T-helper 17 cell (primary cell): ENCODE measurements at regions not wholly inside any gene's neighbourhood (a gene's known extent, or its start where the extent isn't known, plus 50 kb on each side); places are given as distances from the start of the nearest gene placed in this dataset.

Experiments used
- ATAC-seq: fragments of 150-1000 bp; cut with Tn5 transposase; 2 replicates; pipeline ENCODE4 v1.10.0; 2021; ENCODE audit warnings: mild to moderate bottlenecking, moderate library complexity
- DNase-seq, 3 donors: peaks; one replicate each; pipeline versions ENCODE4 v3.0.0 to v3.0.0-alpha.2; 2020 to 2021
- H3K9me3 ChIP-seq: one replicate; pipeline ENCODE4 v1.7.0; 2013; ENCODE audit warnings: low read length, mild to moderate bottlenecking; ENCODE audit not compliant: control insufficient read depth, poor library complexity, severe bottlenecking
- H3K27ac Mint-ChIP-seq: one replicate; pipeline ENCODE4 v1.8.0; 2022; ENCODE audit warnings: mild to moderate bottlenecking, moderate library complexity, mixed read lengths
- H3K27me3 Mint-ChIP-seq: one replicate; pipeline ENCODE4 v1.8.0; 2022; ENCODE audit warnings: mixed read lengths
- H3K36me3 Mint-ChIP-seq: one replicate; pipeline ENCODE4 v1.8.0; 2022; ENCODE audit warnings: low read depth, mixed read lengths
- H3K4me1 Mint-ChIP-seq: one replicate; pipeline ENCODE4 v1.8.0; 2022; ENCODE audit warnings: mild to moderate bottlenecking, mixed read lengths
- H3K4me3 Mint-ChIP-seq: one replicate; pipeline ENCODE4 v1.8.0; 2022; ENCODE audit warnings: mild to moderate bottlenecking, moderate library complexity, mixed read lengths

- no peaks in the 10 kb centered on the region for H3K9me3 ChIP-seq
- Mint-ChIP-seq H3K27me3 (peaks cover 18% of the 10 kb centered on the region), H3K27ac (no peak overlapping the region), H3K36me3 (no peaks in the 10 kb centered on the region), H3K4me3 (no peak overlapping the region), H3K4me1 (no peaks in the 10 kb centered on the region)
- DNase-seq: no peak
- no peak for ATAC-seq
Observed at GRCh38 chr7:132072873-132073272, 503.4 kb downstream of the PLXNA4 start.

- no peak overlapping the region for H3K4me3 Mint-ChIP-seq
- no peaks in the 10 kb centered on the region for H3K9me3 ChIP-seq
- no peaks in the 10 kb centered on the region for H3K36me3 Mint-ChIP-seq
- ATAC-seq (no peak), DNase-seq (no peak)
- no peaks in the 10 kb centered on the region for H3K4me1 Mint-ChIP-seq
- peaks cover 11% of the 10 kb centered on the region for H3K27me3 Mint-ChIP-seq
- H3K27ac Mint-ChIP-seq: no peak overlapping the region
Observed at GRCh38 chr7:132072165-132072564, 504.1 kb downstream of the PLXNA4 start.

GRCh38 chr7:132069306-132069705, 507.0 kb downstream of the PLXNA4 start:
- H3K4me1 Mint-ChIP-seq: no peaks in the 10 kb centered on the region
- no peak overlapping the region for H3K27ac Mint-ChIP-seq
- ATAC-seq (no peak), DNase-seq (no peak)
- H3K36me3 Mint-ChIP-seq: no peaks in the 10 kb centered on the region
- no peaks in the 10 kb centered on the region for H3K9me3 ChIP-seq
- H3K4me3 Mint-ChIP-seq: no peak overlapping the region
- no peaks in the 10 kb centered on the region for H3K27me3 Mint-ChIP-seq

GRCh38 chr7:132066761-132067171, 509.5 kb downstream of the PLXNA4 start:
- no peak for ATAC-seq
- H3K4me1 Mint-ChIP-seq: no peaks in the 10 kb centered on the region
- no peaks in the 10 kb centered on the region for H3K27me3 Mint-ChIP-seq
- H3K36me3 Mint-ChIP-seq: no peaks in the 10 kb centered on the region
- H3K9me3 ChIP-seq: no peaks in the 10 kb centered on the region
- H3K27ac Mint-ChIP-seq: no peak overlapping the region
- no peak for DNase-seq
- no peak overlapping the region for H3K4me3 Mint-ChIP-seq

- no peak for DNase-seq
- H3K36me3 Mint-ChIP-seq: no peaks in the 10 kb centered on the region
- no peak for ATAC-seq
- no peak overlapping the region for H3K27ac Mint-ChIP-seq
- H3K27me3 Mint-ChIP-seq: no peaks in the 10 kb centered on the region
- no peaks in the 10 kb centered on the region for H3K9me3 ChIP-seq
- no peaks in the 10 kb centered on the region for H3K4me1 Mint-ChIP-seq
- no peak overlapping the region for H3K4me3 Mint-ChIP-seq
Observed at GRCh38 chr7:132065989-132066603, 509.7 kb upstream of the PODXL start.

- Mint-ChIP-seq H3K27me3 (no peaks in the 10 kb centered on the region), H3K4me1 (no peaks in the 10 kb centered on the region), H3K27ac (no peak overlapping the region), H3K36me3 (no peaks in the 10 kb centered on the region), H3K4me3 (no peak overlapping the region)
- DNase-seq: no peak
- ATAC-seq: no peak
- H3K9me3 ChIP-seq: no peaks in the 10 kb centered on the region
Observed at GRCh38 chr7:132065193-132065988, 509.0 kb upstream of the PODXL start.

- H3K4me1 Mint-ChIP-seq: no peaks in the 10 kb centered on the region
Observed at GRCh38 chr7:132063800-132064199, 507.4 kb upstream of the PODXL start.

GRCh38 chr7:132061937-132062336, 505.5 kb upstream of the PODXL start:
- ATAC-seq (no peak), DNase-seq (no peak)

More at GRCh38 chr7:132063800-132064199, 507.4 kb upstream of the PODXL start:
- no peaks in the 10 kb centered on the region for H3K27me3 Mint-ChIP-seq
- no peak overlapping the region for H3K4me3 Mint-ChIP-seq
- ATAC-seq: no peak
- H3K9me3 ChIP-seq: no peaks in the 10 kb centered on the region
- no peaks in the 10 kb centered on the region for H3K36me3 Mint-ChIP-seq
- no peak overlapping the region for H3K27ac Mint-ChIP-seq
- no peak for DNase-seq

GRCh38 chr7:132059141-132059540, 502.7 kb upstream of the PODXL start:
- ATAC-seq: no peak

More at GRCh38 chr7:132061937-132062336, 505.5 kb upstream of the PODXL start:
- Mint-ChIP-seq H3K4me3 (no peak overlapping the region), H3K27ac (no peak overlapping the region), H3K36me3 (no peaks in the 10 kb centered on the region), H3K27me3 (no peaks in the 10 kb centered on the region), H3K4me1 (no peaks in the 10 kb centered on the region)
- H3K9me3 ChIP-seq: no peaks in the 10 kb centered on the region

GRCh38 chr7:132055336-132056120, 499.1 kb upstream of the PODXL start:
- ATAC-seq (no peak), DNase-seq (no peak)
- Mint-ChIP-seq H3K4me1 (no peaks in the 10 kb centered on the region), H3K27ac (no peak overlapping the region), H3K36me3 (no peaks in the 10 kb centered on the region), H3K4me3 (no peak overlapping the region), H3K27me3 (peaks cover 17% of the 10 kb centered on the region)
- peaks cover 3% of the 10 kb centered on the region for H3K9me3 ChIP-seq

More at GRCh38 chr7:132059141-132059540, 502.7 kb upstream of the PODXL start:
- H3K27ac Mint-ChIP-seq: no peak overlapping the region
- H3K36me3 Mint-ChIP-seq: no peaks in the 10 kb centered on the region
- peaks cover 3% of the 10 kb centered on the region for H3K9me3 ChIP-seq
- no peak for DNase-seq
- H3K4me3 Mint-ChIP-seq: no peak overlapping the region
- H3K27me3 Mint-ChIP-seq: peaks cover 4% of the 10 kb centered on the region
- no peaks in the 10 kb centered on the region for H3K4me1 Mint-ChIP-seq

- H3K27me3 Mint-ChIP-seq: peaks cover 32% of the 10 kb centered on the region
- peaks cover 3% of the 10 kb centered on the region for H3K9me3 ChIP-seq
- no peak overlapping the region for H3K4me3 Mint-ChIP-seq
- ATAC-seq (no peak), DNase-seq (no peak)
- peaks cover 7% of the 10 kb centered on the region for H3K4me1 Mint-ChIP-seq
- no peak overlapping the region for H3K27ac Mint-ChIP-seq
- H3K36me3 Mint-ChIP-seq: no peaks in the 10 kb centered on the region
Observed at GRCh38 chr7:132053871-132054270, 497.4 kb upstream of the PODXL start.

- Mint-ChIP-seq H3K27ac (no peak overlapping the region), H3K4me3 (no peak overlapping the region), H3K27me3 (peaks cover 32% of the 10 kb centered on the region), H3K36me3 (no peaks in the 10 kb centered on the region), H3K4me1 (peaks cover 7% of the 10 kb centered on the region)
- DNase-seq: no peak
- no peak for ATAC-seq
- peaks cover 3% of the 10 kb centered on the region for H3K9me3 ChIP-seq
Observed at GRCh38 chr7:132051311-132051710, 494.9 kb upstream of the PODXL start.
